ENCODE measurements at regions not wholly inside any gene's neighbourhood (a gene's known extent, or its start where the extent isn't known, plus 50 kb on each side); places are given as distances from the start of the nearest gene placed in this dataset.

DNA sequence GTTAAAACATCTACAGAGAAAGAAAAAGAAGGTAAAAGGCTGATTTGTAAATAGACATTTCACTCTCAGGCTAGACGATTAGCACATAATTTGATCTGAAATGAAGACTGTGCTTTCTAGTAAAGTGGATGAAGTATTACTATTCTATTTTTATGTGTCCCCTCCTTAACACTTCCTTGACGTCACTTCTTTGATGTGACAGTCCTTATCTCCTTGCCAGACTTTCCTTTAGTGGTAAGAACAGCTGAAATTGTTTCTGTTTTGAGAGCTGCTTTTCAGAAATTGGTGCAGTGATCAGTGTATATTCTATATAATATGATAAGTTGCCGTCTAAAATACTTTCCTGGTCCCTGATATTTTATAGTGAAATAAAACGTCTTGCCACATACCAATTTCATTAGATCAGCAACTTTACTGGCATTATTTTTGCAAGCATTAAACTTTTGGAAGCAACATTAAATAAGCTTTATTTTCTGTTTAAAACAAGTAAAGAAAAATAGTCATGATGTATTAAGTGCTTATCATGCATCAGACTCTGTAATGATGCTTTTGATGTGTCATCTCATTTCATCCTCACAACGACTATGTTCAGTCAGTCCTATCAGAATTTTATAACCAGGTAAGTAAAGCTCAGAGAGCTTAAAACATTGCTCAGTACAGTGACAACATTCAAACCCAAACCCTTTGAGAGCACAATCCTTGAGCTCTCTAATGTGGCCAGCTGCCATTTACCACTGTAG, 210.3 kb upstream of the PCDH9 start:
- intact Hi-C loops (cut with DNase I), result loop anchor here in 1 of 10 donors (10.0 kb wide), 1 partner anchor 56 kb away; no protein-coding TSS in a partner anchor
- H3K27ac ChIP-seq, result no peak overlapping the region
- H3K4me1 ChIP-seq, result no peaks in the 10 kb centered on the region
- ATAC-seq (no peak), DNase-seq (no peak)
- whole genome bisulfite sequencing, 2 donors, result 17% methylated on average over 5 of the region's 5 CpGs
- no peak overlapping the region for H3K4me3 ChIP-seq
- no peaks in the 10 kb centered on the region for H3K27me3 ChIP-seq
- TF ChIP-seq, protein P1, sequence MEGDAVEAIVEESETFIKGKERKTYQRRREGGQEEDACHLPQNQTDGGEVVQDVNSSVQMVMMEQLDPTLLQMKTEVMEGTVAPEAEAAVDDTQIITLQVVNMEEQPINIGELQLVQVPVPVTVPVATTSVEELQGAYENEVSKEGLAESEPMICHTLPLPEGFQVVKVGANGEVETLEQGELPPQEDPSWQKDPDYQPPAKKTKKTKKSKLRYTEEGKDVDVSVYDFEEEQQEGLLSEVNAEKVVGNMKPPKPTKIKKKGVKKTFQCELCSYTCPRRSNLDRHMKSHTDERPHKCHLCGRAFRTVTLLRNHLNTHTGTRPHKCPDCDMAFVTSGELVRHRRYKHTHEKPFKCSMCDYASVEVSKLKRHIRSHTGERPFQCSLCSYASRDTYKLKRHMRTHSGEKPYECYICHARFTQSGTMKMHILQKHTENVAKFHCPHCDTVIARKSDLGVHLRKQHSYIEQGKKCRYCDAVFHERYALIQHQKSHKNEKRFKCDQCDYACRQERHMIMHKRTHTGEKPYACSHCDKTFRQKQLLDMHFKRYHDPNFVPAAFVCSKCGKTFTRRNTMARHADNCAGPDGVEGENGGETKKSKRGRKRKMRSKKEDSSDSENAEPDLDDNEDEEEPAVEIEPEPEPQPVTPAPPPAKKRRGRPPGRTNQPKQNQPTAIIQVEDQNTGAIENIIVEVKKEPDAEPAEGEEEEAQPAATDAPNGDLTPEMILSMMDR (IDR thresholded peaks at IDR 0.05), result no peak
- H3K9me3 ChIP-seq, result no peaks in the 10 kb centered on the region
- H3K36me3 ChIP-seq, result no peaks in the 10 kb centered on the region

DNA sequence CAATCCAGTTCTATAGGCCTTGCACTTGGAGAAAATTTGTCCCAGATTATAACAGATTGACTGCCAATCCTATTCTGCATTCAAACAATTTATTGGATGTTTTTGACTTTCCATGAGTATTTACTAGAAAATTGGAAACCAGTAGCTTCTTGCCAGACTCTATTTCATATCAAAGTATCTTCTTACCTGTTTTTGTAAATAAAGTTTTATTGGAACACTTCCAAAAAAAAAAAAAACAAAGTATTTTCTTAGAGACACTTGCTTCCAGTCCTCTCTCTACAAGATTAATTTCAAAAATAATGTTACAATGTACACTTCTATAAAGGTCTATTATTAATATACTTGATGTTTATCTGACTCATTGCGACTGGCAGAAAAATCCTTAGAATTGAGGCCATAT, 209.2 kb upstream of the PCDH9 start:
- Histone ChIP-seq H3K36me3 (no peaks in the 10 kb centered on the region), H3K4me1 (no peaks in the 10 kb centered on the region), H3K4me3 (no peak overlapping the region), H3K27me3 (no peaks in the 10 kb centered on the region), H3K9me3 (no peaks in the 10 kb centered on the region), H3K27ac (no peak overlapping the region)
- DNase-seq, result no peak
- intact Hi-C loops (cut with DNase I), result no loop called here
- 86 to 88% methylated on average over 1 of the region's 1 CpG for WGBS, 2 donors
- no peak for ATAC-seq
- TF ChIP-seq, protein P1 (IDR thresholded peaks at IDR 0.05), result no peak

DNA sequence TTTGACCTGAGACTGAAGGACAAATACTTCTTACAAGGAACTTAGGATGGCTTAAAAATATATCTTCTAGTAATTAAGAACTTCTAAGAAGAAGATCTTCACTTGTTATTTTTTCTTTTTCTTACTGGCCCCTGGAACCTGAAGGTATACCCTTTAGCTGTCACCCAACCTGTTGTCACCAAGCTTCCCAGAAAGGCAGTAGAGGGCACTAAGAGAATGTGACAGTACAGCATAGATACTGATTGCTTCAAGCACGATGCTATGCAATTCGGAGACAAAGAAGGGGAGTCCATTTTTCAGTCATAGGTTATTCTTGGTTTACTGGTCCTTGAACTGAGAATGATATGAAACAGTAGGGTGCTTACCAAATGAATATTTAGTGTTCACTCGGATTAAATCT, 208.3 kb upstream of the PCDH9 start:
- no peaks in the 10 kb centered on the region for H3K27me3 ChIP-seq
- no peak overlapping the region for H3K27ac ChIP-seq
- ATAC-seq (peak in 1 of 8 donors; percentile 68), DNase-seq (no peak)
- no peaks in the 10 kb centered on the region for H3K4me1 ChIP-seq
- no peaks in the 10 kb centered on the region for H3K36me3 ChIP-seq
- TF ChIP-seq, protein P1 (IDR thresholded peaks at IDR 0.05), result peak in 3 of 9 donors; percentile 29 to 49 (median 36)
- intact Hi-C loops (cut with DNase I), result no loop called here
- WGBS, 2 donors, result 30 to 32% methylated on average over 3 of the region's 3 CpGs
- H3K9me3 ChIP-seq, result no peaks in the 10 kb centered on the region
- no peak overlapping the region for H3K4me3 ChIP-seq

DNA sequence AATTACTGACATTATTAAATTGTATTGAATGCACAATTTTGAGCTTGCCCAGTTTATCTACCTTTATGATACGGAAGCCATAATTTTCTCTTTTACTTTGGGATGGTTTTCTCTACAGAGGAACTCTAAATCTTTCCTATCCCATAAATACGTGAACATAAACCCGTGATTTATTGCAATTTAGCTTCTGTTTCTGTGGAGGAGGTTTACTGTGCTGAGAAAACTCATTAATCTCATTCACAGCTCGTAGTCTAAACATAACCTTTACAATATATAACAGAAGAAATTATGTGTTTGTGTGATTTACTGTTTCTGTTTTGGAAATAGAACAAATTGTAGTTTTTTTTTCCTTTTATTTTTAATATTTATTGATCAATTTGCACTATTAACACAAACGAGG, 207.1 kb upstream of the PCDH9 start:
- intact Hi-C loops (cut with DNase I), result no loop called here
- Histone ChIP-seq H3K4me1 (no peaks in the 10 kb centered on the region), H3K36me3 (no peaks in the 10 kb centered on the region), H3K4me3 (no peak overlapping the region), H3K27ac (no peak overlapping the region), H3K27me3 (no peaks in the 10 kb centered on the region), H3K9me3 (no peaks in the 10 kb centered on the region)
- ATAC-seq (no peak), DNase-seq (no peak)
- 70 to 78% methylated on average over 5 of the region's 5 CpGs for WGBS, 2 donors
- TF ChIP-seq, protein P1 (IDR thresholded peaks at IDR 0.05), result no peak

Measured in heart right ventricle (tissue), 16 donors.